ENCODE measurements at regions not wholly inside any gene's neighbourhood (a gene's known extent, or its start where the extent isn't known, plus 50 kb on each side); places are given as distances from the start of the nearest gene placed in this dataset.

- ATAC-seq (peak; percentile 78), DNase-seq (ENCODE audit: low read depth, low spot score) (peak; percentile 18)
- no peak for TF ChIP-seq EZH2 (IDR thresholded peaks at IDR 0.05)
- no peak for TF ChIP-seq REST (IDR thresholded peaks at IDR 0.05; ENCODE audit: low read depth)
- no peak for TF ChIP-seq EZH2phosphoT487 (IDR thresholded peaks at IDR 0.05; ENCODE audit: borderline replicate concordance)
- TF ChIP-seq CBX3 (IDR thresholded peaks at IDR 0.05; ENCODE audit: low read depth): no peak
- no peak for TF ChIP-seq CTCF (IDR thresholded peaks at IDR 0.05 in 2 of 3, conservative IDR thresholded peaks at IDR 0.05 in 1 of 3; ENCODE audit: borderline replicate concordance in 1 of 3, insufficient read depth in 1 of 3, low read depth in 2 of 3, low read length in 2 of 3)
- H3K4me3 ChIP-seq (replicated peaks in 1 of 2; ENCODE audit: low read depth in 1 of 2, low read length in 2 of 2): peak overlapping the region; percentile 50 to 64
- H3K36me3 ChIP-seq (ENCODE audit: control insufficient read depth in 1 of 2, insufficient read depth in 2 of 2, low read length in 2 of 2): no peaks in the 10 kb centered on the region
- H3K27ac ChIP-seq (ENCODE audit: low read depth, low read length): no peak overlapping the region
- ChIA-PET CTCF (interaction anchor here (0.6 to 0.7 kb wide), 2 partner anchors 37 to 69 kb away, joined by 4 read pairs; no protein-coding TSS in a partner anchor), RAD21 (ENCODE audit: low non-redundant PET in 1 of 2, low total read pairs in 2 of 2, uncharacterized antibody in 2 of 2, unreplicated experiment in 2 of 2) (interaction anchor here in 1 of 2 experiments (0.7 kb wide), 1 partner anchor 22 kb away, joined by 4 read pairs; no protein-coding TSS in a partner anchor), POLR2A (no interaction called here)
- peak overlapping the region; percentile 88 for H3K4me2 ChIP-seq (ENCODE audit: low read length)
- H3K79me2 ChIP-seq (ENCODE audit: insufficient read depth, low read length): no peaks in the 10 kb centered on the region
- H4K20me1 ChIP-seq (ENCODE audit: insufficient read depth): no peaks in the 10 kb centered on the region
- H2AFZ ChIP-seq (ENCODE audit: low read depth, low read length, poor library complexity, severe bottlenecking): peak overlapping the region; percentile 98
- no peaks in the 10 kb centered on the region for H3K9me3 ChIP-seq (ENCODE audit: control insufficient read depth in 1 of 2, insufficient read depth in 1 of 2, low read depth in 1 of 2, low read length in 2 of 2)
- peak overlapping the region; percentile 41 for H3K9ac ChIP-seq (ENCODE audit: low read length)
- BruUV-seq (replicated peaks): no TSS peak
- no peaks in the 10 kb centered on the region for H3K9me2 ChIP-seq (ENCODE audit: insufficient read depth)
- intact Hi-C loops (cut with micrococcal nuclease): no loop called here
- peaks cover 0 to 13% of the 10 kb centered on the region in 2 experiments; a peak in 2 of 4 replicates for H3K4me1 ChIP-seq (ENCODE audit: control insufficient read depth in 1 of 2, insufficient read depth in 2 of 2, low read length in 2 of 2)
- H3K27me3 ChIP-seq (ENCODE audit: insufficient read depth, low read length): no peaks in the 10 kb centered on the region
Measured at GRCh38 chr4:176002007-176002613, 63.5 kb upstream of the WDR17 start.
